ENCODE measurements at regions not wholly inside any gene's neighbourhood (a gene's known extent, or its start where the extent isn't known, plus 50 kb on each side); places are given as distances from the start of the nearest gene placed in this dataset.
"Not testable (repeated sequence)": the region's sequence is repeated elsewhere in the genome, so short reads cannot be mapped to it uniquely, and the experiment has no call there.

DNA sequence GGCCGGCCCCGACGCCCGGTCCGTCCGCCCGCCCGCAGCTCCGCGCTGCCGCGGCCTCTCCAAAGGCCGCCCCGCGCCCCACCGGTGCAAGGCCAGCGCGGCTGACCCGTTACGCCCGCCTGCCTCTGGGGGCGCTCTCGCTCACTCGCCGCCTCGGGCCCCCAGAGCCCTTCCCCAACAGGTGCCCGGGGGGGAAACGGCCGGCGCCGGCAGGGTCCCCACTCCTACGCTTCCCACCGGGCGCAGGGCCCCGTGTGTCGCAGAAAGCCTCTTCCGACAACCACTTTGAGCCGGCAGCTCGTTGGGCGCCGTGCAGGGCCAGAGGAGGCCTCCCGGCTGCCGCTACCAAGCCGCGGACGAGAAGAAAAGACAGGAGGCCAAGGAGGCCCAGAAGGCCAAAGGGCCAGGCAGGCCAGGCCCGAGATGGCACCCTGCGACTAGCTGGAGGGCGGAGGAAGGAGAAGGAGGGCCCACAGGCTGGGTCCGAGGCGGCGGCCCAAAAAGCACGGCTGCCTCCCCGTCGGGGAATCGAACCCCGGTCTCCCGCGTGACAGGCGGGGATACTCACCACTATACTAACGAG is 64.9 kb upstream of the FCGR2A start:
- peak overlapping the region; percentile 86 for H3K27ac ChIP-seq
- peak overlapping the region; percentile 31; the same call in 1 of the 2 replicates for H3K4me2 ChIP-seq
- TF ChIP-seq, protein P1, sequence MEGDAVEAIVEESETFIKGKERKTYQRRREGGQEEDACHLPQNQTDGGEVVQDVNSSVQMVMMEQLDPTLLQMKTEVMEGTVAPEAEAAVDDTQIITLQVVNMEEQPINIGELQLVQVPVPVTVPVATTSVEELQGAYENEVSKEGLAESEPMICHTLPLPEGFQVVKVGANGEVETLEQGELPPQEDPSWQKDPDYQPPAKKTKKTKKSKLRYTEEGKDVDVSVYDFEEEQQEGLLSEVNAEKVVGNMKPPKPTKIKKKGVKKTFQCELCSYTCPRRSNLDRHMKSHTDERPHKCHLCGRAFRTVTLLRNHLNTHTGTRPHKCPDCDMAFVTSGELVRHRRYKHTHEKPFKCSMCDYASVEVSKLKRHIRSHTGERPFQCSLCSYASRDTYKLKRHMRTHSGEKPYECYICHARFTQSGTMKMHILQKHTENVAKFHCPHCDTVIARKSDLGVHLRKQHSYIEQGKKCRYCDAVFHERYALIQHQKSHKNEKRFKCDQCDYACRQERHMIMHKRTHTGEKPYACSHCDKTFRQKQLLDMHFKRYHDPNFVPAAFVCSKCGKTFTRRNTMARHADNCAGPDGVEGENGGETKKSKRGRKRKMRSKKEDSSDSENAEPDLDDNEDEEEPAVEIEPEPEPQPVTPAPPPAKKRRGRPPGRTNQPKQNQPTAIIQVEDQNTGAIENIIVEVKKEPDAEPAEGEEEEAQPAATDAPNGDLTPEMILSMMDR (conservative IDR thresholded peaks at IDR 0.05; ENCODE audit: low read depth, low read length) = peak; percentile 87
- H3K4me3 ChIP-seq (IDR thresholded peaks at IDR 0.05; ENCODE audit: insufficient read depth, low read depth, low read length) = no peak overlapping the region
- no peaks in the 10 kb centered on the region for H3K27me3 ChIP-seq (ENCODE audit: insufficient read depth, low read depth)
- no peaks in the 10 kb centered on the region for H3K79me2 ChIP-seq (ENCODE audit: insufficient read depth, low read depth)
- H4K20me1 ChIP-seq (ENCODE audit: insufficient read depth) = no peaks in the 10 kb centered on the region
- H3K9ac ChIP-seq = peak overlapping the region; percentile 90
- peaks cover 10% of the 10 kb centered on the region for H3K4me1 ChIP-seq (ENCODE audit: low read depth, poor library complexity, severe bottlenecking)
- no peaks in the 10 kb centered on the region for H3K36me3 ChIP-seq (ENCODE audit: insufficient read depth)
- peak overlapping the region; percentile 90 for H2AFZ ChIP-seq (ENCODE audit: low read depth)

DNA sequence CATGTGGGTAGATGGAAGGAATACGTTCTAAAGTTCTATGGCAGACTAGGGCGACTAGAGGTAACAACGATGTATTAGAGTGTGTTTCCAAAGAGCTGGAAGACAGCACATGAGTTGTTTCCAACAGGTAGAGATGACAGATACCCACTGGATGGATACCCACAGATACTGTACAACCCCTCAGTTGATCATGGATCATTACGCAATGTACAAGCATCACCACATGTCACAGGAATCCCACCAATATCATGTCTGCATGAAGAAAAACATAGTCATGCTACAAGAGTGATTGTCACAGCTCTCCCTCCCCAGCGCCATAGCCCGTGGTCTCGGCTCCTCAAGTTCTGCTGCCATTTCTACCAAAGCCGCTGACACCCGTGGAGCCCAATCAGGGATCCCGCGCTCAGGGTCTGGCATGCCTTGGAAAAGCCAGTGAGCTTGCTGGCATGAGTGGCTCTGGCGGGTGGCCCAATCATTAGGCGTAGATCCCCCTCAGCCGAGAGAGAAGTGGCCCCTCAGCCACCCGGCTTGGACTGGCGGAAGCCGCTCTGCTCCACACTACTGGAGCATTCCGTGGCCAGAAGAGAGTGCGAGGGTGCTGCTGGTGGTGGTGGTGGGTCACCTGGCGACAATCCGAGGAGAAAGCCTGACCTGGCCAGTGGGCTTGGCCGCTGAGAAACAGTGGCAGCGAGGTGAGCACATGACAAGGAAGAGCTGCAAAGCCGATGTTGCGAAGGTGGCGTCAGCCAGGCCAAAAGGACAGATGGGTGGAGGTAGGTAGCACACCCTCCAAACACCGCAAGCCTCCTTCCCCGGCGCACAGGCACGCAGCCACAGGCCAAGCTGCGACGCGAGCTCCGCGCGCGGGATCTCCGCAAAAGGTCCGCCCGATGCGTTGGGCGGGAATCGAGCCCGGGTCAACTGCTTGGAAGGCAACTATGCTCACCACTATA is 65.7 kb upstream of the FCGR2A start:
- H3K27me3 ChIP-seq (ENCODE audit: insufficient read depth, low read depth) = no peaks in the 10 kb centered on the region
- H3K4me3 ChIP-seq (IDR thresholded peaks at IDR 0.05; ENCODE audit: insufficient read depth, low read depth, low read length) = peak overlapping the region; percentile 87
- H3K9ac ChIP-seq = peak overlapping the region; percentile 90
- H3K4me2 ChIP-seq = peak overlapping the region; percentile 71
- TF ChIP-seq, protein P1 (conservative IDR thresholded peaks at IDR 0.05; ENCODE audit: low read depth, low read length) = no peak
- H4K20me1 ChIP-seq (ENCODE audit: insufficient read depth) = no peaks in the 10 kb centered on the region
- H2AFZ ChIP-seq (ENCODE audit: low read depth) = peak overlapping the region; percentile 90
- H3K4me1 ChIP-seq (ENCODE audit: low read depth, poor library complexity, severe bottlenecking) = peaks cover 10% of the 10 kb centered on the region
- peak overlapping the region; percentile 86 for H3K27ac ChIP-seq
- H3K79me2 ChIP-seq (ENCODE audit: insufficient read depth, low read depth) = no peaks in the 10 kb centered on the region
- no peaks in the 10 kb centered on the region for H3K36me3 ChIP-seq (ENCODE audit: insufficient read depth)

DNA sequence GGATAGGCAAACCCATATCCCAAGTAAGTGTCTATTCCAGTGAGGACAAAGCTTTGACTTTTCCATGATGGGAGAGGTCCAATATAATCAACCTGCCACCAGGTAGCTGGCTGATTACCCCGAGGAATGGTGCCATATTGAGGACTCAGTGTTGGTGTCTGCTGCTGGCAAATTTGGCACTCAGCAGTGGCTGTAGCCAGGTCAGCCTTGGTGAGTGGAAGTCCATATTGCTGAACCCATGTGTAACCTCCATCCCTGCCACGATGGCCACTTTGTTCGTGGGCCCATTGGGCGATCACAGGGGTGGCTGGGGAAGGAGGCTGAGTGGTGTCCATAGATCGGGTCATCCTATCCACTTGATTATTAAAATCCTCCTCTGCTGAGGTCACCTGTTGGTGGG is 65.5 kb upstream of the CFAP126 start:
- H3K79me2 ChIP-seq (ENCODE audit: insufficient read depth, low read depth); H3K36me3 ChIP-seq (ENCODE audit: insufficient read depth); H3K4me3 ChIP-seq (IDR thresholded peaks at IDR 0.05; ENCODE audit: insufficient read depth, low read depth, low read length); H3K27me3 ChIP-seq (ENCODE audit: insufficient read depth, low read depth); H2AFZ ChIP-seq (ENCODE audit: low read depth); H3K4me2 ChIP-seq; H3K4me1 ChIP-seq (ENCODE audit: low read depth, poor library complexity, severe bottlenecking); H3K27ac ChIP-seq; H3K9ac ChIP-seq; H4K20me1 ChIP-seq (ENCODE audit: insufficient read depth): not testable (repeated sequence)

DNA sequence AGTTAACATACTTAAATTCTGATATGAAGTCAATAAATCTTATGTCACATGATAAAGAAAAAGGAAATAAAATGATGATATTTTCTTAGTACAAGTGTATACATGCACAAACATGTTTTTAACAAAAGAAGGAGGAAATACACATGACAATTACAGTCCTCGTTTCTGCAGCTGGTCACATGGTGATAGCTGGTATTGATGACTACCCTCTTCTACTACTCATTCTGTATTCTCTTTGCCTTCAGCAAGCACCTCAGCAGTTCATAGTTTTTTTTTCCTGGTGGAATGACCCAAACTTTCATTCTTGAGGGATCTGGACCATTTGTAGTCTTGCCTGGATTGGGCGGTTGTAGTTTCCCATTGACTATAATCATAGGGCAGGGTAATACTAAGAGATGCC is 64.4 kb upstream of the CFAP126 start:
- Histone ChIP-seq H3K4me3 (IDR thresholded peaks at IDR 0.05; ENCODE audit: insufficient read depth, low read depth, low read length) (no peak overlapping the region), H3K27me3 (ENCODE audit: insufficient read depth, low read depth) (no peaks in the 10 kb centered on the region), H3K4me2 (no peak overlapping the region), H3K79me2 (ENCODE audit: insufficient read depth, low read depth) (no peaks in the 10 kb centered on the region), H3K36me3 (ENCODE audit: insufficient read depth) (no peaks in the 10 kb centered on the region), H4K20me1 (ENCODE audit: insufficient read depth) (no peaks in the 10 kb centered on the region), H3K27ac (no peak overlapping the region), H3K4me1 (ENCODE audit: low read depth, poor library complexity, severe bottlenecking) (no peaks in the 10 kb centered on the region), H3K9ac (no peak overlapping the region), H2AFZ (ENCODE audit: low read depth) (no peak overlapping the region)
- TF ChIP-seq, protein P1 (conservative IDR thresholded peaks at IDR 0.05; ENCODE audit: low read depth, low read length) = no peak

Data from KMS-11 (cell line).